ENCODE measurements at regions not wholly inside any gene's neighbourhood (a gene's known extent, or its start where the extent isn't known, plus 50 kb on each side); places are given as distances from the start of the nearest gene placed in this dataset.
"Not testable (repeated sequence)": the region's sequence is repeated elsewhere in the genome, so short reads cannot be mapped to it uniquely, and the experiment has no call there.

- no peaks in the 10 kb centered on the region for H3K36me3 Mint-ChIP-seq (ENCODE audit: low read depth)
- H3K4me3 Mint-ChIP-seq, result no peak overlapping the region
- DNase-seq, result no peak
- TF ChIP-seq CTCF (IDR thresholded peaks at IDR 0.05), result no peak
- H3K27me3 Mint-ChIP-seq (ENCODE audit: insufficient read depth), result peaks cover 28% of the 10 kb centered on the region
- H3K9me3 Mint-ChIP-seq, result no peaks in the 10 kb centered on the region
- no peak overlapping the region for H3K27ac Mint-ChIP-seq
- H3K4me1 Mint-ChIP-seq (ENCODE audit: low read depth), result no peaks in the 10 kb centered on the region
Observed at GRCh38 chr2:217593732-217594131, 409.1 kb downstream of the TNS1 start.

GRCh38 chr2:217588266-217588665 lies 414.5 kb downstream of the TNS1 start:
- no peak overlapping the region for H3K27ac Mint-ChIP-seq
- no peaks in the 10 kb centered on the region for H3K9me3 Mint-ChIP-seq
- no peaks in the 10 kb centered on the region for H3K36me3 Mint-ChIP-seq (ENCODE audit: low read depth)
- no peak for DNase-seq
- peaks cover 41% of the 10 kb centered on the region for H3K27me3 Mint-ChIP-seq (ENCODE audit: insufficient read depth)
- TF ChIP-seq CTCF (IDR thresholded peaks at IDR 0.05), result no peak
- H3K4me3 Mint-ChIP-seq, result no peak overlapping the region
- no peaks in the 10 kb centered on the region for H3K4me1 Mint-ChIP-seq (ENCODE audit: low read depth)

GRCh38 chr2:217585362-217585761 lies 417.4 kb downstream of the TNS1 start:
- Mint-ChIP-seq H3K4me3 (no peak overlapping the region), H3K36me3 (ENCODE audit: low read depth) (no peaks in the 10 kb centered on the region), H3K27ac (no peak overlapping the region), H3K4me1 (ENCODE audit: low read depth) (no peaks in the 10 kb centered on the region), H3K9me3 (no peaks in the 10 kb centered on the region), H3K27me3 (ENCODE audit: insufficient read depth) (peaks cover 38% of the 10 kb centered on the region)
- no peak for DNase-seq
- no peak for TF ChIP-seq CTCF (IDR thresholded peaks at IDR 0.05)

- H3K36me3 Mint-ChIP-seq (ENCODE audit: low read depth); DNase-seq; H3K4me1 Mint-ChIP-seq (ENCODE audit: low read depth); H3K27ac Mint-ChIP-seq; H3K9me3 Mint-ChIP-seq; H3K4me3 Mint-ChIP-seq: not testable (repeated sequence)
- peaks cover 17% of the 10 kb centered on the region for H3K27me3 Mint-ChIP-seq (ENCODE audit: insufficient read depth)
Observed at GRCh38 chr2:217580407-217580806, 422.4 kb downstream of the TNS1 start.

- Mint-ChIP-seq H3K9me3 (no peaks in the 10 kb centered on the region), H3K27me3 (ENCODE audit: insufficient read depth) (peaks cover 7% of the 10 kb centered on the region), H3K4me3 (no peak overlapping the region), H3K4me1 (ENCODE audit: low read depth) (peaks cover 13% of the 10 kb centered on the region), H3K27ac (no peak overlapping the region), H3K36me3 (ENCODE audit: low read depth) (peaks cover 5% of the 10 kb centered on the region; the same call in 1 of the 2 replicates)
- TF ChIP-seq CTCF (IDR thresholded peaks at IDR 0.05), result no peak; the same call in 1 of the 2 replicates
- DNase-seq, result peak; percentile 36
Observed at GRCh38 chr2:217573571-217573970, 429.2 kb downstream of the TNS1 start.

GRCh38 chr2:217570394-217570793 lies 432.4 kb downstream of the TNS1 start:
- peaks cover 20% of the 10 kb centered on the region for H3K4me1 Mint-ChIP-seq (ENCODE audit: low read depth)
- no peak for DNase-seq
- H3K9me3 Mint-ChIP-seq, result no peaks in the 10 kb centered on the region
- no peak for TF ChIP-seq CTCF (IDR thresholded peaks at IDR 0.05)
- no peak overlapping the region for H3K4me3 Mint-ChIP-seq
- H3K36me3 Mint-ChIP-seq (ENCODE audit: low read depth), result peaks cover 5% of the 10 kb centered on the region; the same call in 1 of the 2 replicates
- peaks cover 12% of the 10 kb centered on the region for H3K27me3 Mint-ChIP-seq (ENCODE audit: insufficient read depth)
- H3K27ac Mint-ChIP-seq, result no peak overlapping the region

Measured in HFFc6 (cell line).